ENCODE measurements at regions not wholly inside any gene's neighbourhood (a gene's known extent, or its start where the extent isn't known, plus 50 kb on each side); places are given as distances from the start of the nearest gene placed in this dataset.
A peak's percentile ranks its signal among the peaks of the same experiment; 100 is the strongest.

GRCh38 chr3:67986706-67987105 lies 332.3 kb upstream of the SUCLG2 start:
- no peak overlapping the region for H3K4me3 ChIP-seq (ENCODE audit: insufficient read depth, low read depth, low read length)

GRCh38 chr3:67983166-67983565 lies 328.8 kb upstream of the SUCLG2 start:
- H3K4me3 ChIP-seq (ENCODE audit: insufficient read depth, low read depth, low read length) = no peak overlapping the region

More at GRCh38 chr3:67986706-67987105, 332.3 kb upstream of the SUCLG2 start:
- no peak for DNase-seq
- Histone ChIP-seq H3K27me3 (ENCODE audit: control insufficient read depth, insufficient read depth, low read length) (no peaks in the 10 kb centered on the region), H3K36me3 (replicated peaks; ENCODE audit: control insufficient read depth, insufficient read depth, low read length) (no peaks in the 10 kb centered on the region)

GRCh38 chr3:67981077-67981476 lies 326.7 kb upstream of the SUCLG2 start:
- Histone ChIP-seq H3K36me3 (replicated peaks; ENCODE audit: control insufficient read depth, insufficient read depth, low read length) (no peaks in the 10 kb centered on the region), H3K4me3 (ENCODE audit: insufficient read depth, low read depth, low read length) (no peak overlapping the region), H3K27me3 (ENCODE audit: control insufficient read depth, insufficient read depth, low read length) (no peaks in the 10 kb centered on the region)
- DNase-seq = no peak

More at GRCh38 chr3:67983166-67983565, 328.8 kb upstream of the SUCLG2 start:
- no peaks in the 10 kb centered on the region for H3K36me3 ChIP-seq (replicated peaks; ENCODE audit: control insufficient read depth, insufficient read depth, low read length)
- H3K27me3 ChIP-seq (ENCODE audit: control insufficient read depth, insufficient read depth, low read length) = no peaks in the 10 kb centered on the region
- no peak for DNase-seq

GRCh38 chr3:67979342-67979741 lies 324.9 kb upstream of the SUCLG2 start:
- DNase-seq = no peak

GRCh38 chr3:67977762-67978161 lies 323.4 kb upstream of the SUCLG2 start:
- no peak overlapping the region for H3K4me3 ChIP-seq (ENCODE audit: insufficient read depth, low read depth, low read length)
- no peak for DNase-seq

More at GRCh38 chr3:67979342-67979741, 324.9 kb upstream of the SUCLG2 start:
- no peaks in the 10 kb centered on the region for H3K27me3 ChIP-seq (ENCODE audit: control insufficient read depth, insufficient read depth, low read length)
- no peak overlapping the region for H3K4me3 ChIP-seq (ENCODE audit: insufficient read depth, low read depth, low read length)
- H3K36me3 ChIP-seq (replicated peaks; ENCODE audit: control insufficient read depth, insufficient read depth, low read length) = no peaks in the 10 kb centered on the region

GRCh38 chr3:67976663-67977062 lies 322.3 kb upstream of the SUCLG2 start:
- DNase-seq = no peak
- H3K4me3 ChIP-seq (ENCODE audit: insufficient read depth, low read depth, low read length) = no peak overlapping the region
- H3K27me3 ChIP-seq (ENCODE audit: control insufficient read depth, insufficient read depth, low read length) = no peaks in the 10 kb centered on the region
- no peaks in the 10 kb centered on the region for H3K36me3 ChIP-seq (replicated peaks; ENCODE audit: control insufficient read depth, insufficient read depth, low read length)

More at GRCh38 chr3:67977762-67978161, 323.4 kb upstream of the SUCLG2 start:
- Histone ChIP-seq H3K36me3 (replicated peaks; ENCODE audit: control insufficient read depth, insufficient read depth, low read length) (no peaks in the 10 kb centered on the region), H3K27me3 (ENCODE audit: control insufficient read depth, insufficient read depth, low read length) (no peaks in the 10 kb centered on the region)

- DNase-seq = no peak
- H3K36me3 ChIP-seq (replicated peaks; ENCODE audit: control insufficient read depth, insufficient read depth, low read length) = no peaks in the 10 kb centered on the region
- H3K27me3 ChIP-seq (ENCODE audit: control insufficient read depth, insufficient read depth, low read length) = no peaks in the 10 kb centered on the region
- no peak overlapping the region for H3K4me3 ChIP-seq (ENCODE audit: insufficient read depth, low read depth, low read length)
These were observed 310.2 kb upstream of the SUCLG2 start for GRCh38 chr3:67964596-67964995.

- Histone ChIP-seq H3K27me3 (ENCODE audit: control insufficient read depth, insufficient read depth, low read length) (no peaks in the 10 kb centered on the region), H3K36me3 (replicated peaks; ENCODE audit: control insufficient read depth, insufficient read depth, low read length) (no peaks in the 10 kb centered on the region), H3K4me3 (ENCODE audit: insufficient read depth, low read depth, low read length) (no peak overlapping the region)
- DNase-seq = no peak
These were observed 302.9 kb upstream of the SUCLG2 start for GRCh38 chr3:67957268-67957667.

- Histone ChIP-seq H3K4me3 (ENCODE audit: insufficient read depth, low read depth, low read length) (no peak overlapping the region), H3K36me3 (replicated peaks; ENCODE audit: control insufficient read depth, insufficient read depth, low read length) (no peaks in the 10 kb centered on the region), H3K27me3 (ENCODE audit: control insufficient read depth, insufficient read depth, low read length) (no peaks in the 10 kb centered on the region)
- DNase-seq = peak; percentile 2
These were observed 293.5 kb upstream of the SUCLG2 start for GRCh38 chr3:67947808-67948508.

- DNase-seq = no peak
- Histone ChIP-seq H3K27me3 (ENCODE audit: control insufficient read depth, insufficient read depth, low read length) (no peaks in the 10 kb centered on the region), H3K36me3 (replicated peaks; ENCODE audit: control insufficient read depth, insufficient read depth, low read length) (no peaks in the 10 kb centered on the region), H3K4me3 (ENCODE audit: insufficient read depth, low read depth, low read length) (no peak overlapping the region)
These were observed 292.0 kb upstream of the SUCLG2 start for GRCh38 chr3:67946436-67946835.

- Histone ChIP-seq H3K27me3 (ENCODE audit: control insufficient read depth, insufficient read depth, low read length) (no peaks in the 10 kb centered on the region), H3K4me3 (ENCODE audit: insufficient read depth, low read depth, low read length) (no peak overlapping the region), H3K36me3 (replicated peaks; ENCODE audit: control insufficient read depth, insufficient read depth, low read length) (no peaks in the 10 kb centered on the region)
- DNase-seq = no peak
These were observed 289.1 kb upstream of the SUCLG2 start for GRCh38 chr3:67943546-67943945.

- Histone ChIP-seq H3K36me3 (replicated peaks; ENCODE audit: control insufficient read depth, insufficient read depth, low read length) (no peaks in the 10 kb centered on the region), H3K27me3 (ENCODE audit: control insufficient read depth, insufficient read depth, low read length) (no peaks in the 10 kb centered on the region), H3K4me3 (ENCODE audit: insufficient read depth, low read depth, low read length) (no peak overlapping the region)
- DNase-seq = no peak
These were observed 287.1 kb upstream of the SUCLG2 start for GRCh38 chr3:67941433-67942030.

- DNase-seq = no peak
- Histone ChIP-seq H3K36me3 (replicated peaks; ENCODE audit: control insufficient read depth, insufficient read depth, low read length) (no peaks in the 10 kb centered on the region), H3K4me3 (ENCODE audit: insufficient read depth, low read depth, low read length) (no peak overlapping the region), H3K27me3 (ENCODE audit: control insufficient read depth, insufficient read depth, low read length) (no peaks in the 10 kb centered on the region)
These were observed 286.0 kb upstream of the SUCLG2 start for GRCh38 chr3:67940210-67940952.

GRCh38 chr3:67937498-67938118 lies 283.2 kb upstream of the SUCLG2 start:
- H3K27me3 ChIP-seq (ENCODE audit: control insufficient read depth, insufficient read depth, low read length) = no peaks in the 10 kb centered on the region
- no peak overlapping the region for H3K4me3 ChIP-seq (ENCODE audit: insufficient read depth, low read depth, low read length)
- no peak for DNase-seq
- no peaks in the 10 kb centered on the region for H3K36me3 ChIP-seq (replicated peaks; ENCODE audit: control insufficient read depth, insufficient read depth, low read length)

Data from H7 (cell line).